ENCODE measurements at regions not wholly inside any gene's neighbourhood (a gene's known extent, or its start where the extent isn't known, plus 50 kb on each side); places are given as distances from the start of the nearest gene placed in this dataset.

GRCh38 chr6:12383448-12383847 is 93.3 kb downstream of the EDN1 start:
- FAIRE-seq: no peak

- FAIRE-seq: no peak
Observed at GRCh38 chr6:12384357-12384912, 94.3 kb downstream of the EDN1 start.

- FAIRE-seq: no peak
Observed at GRCh38 chr6:12385316-12385715, 95.2 kb downstream of the EDN1 start.

- FAIRE-seq: no peak
Observed at GRCh38 chr6:12386816-12387215, 96.7 kb downstream of the EDN1 start.

- no peak for FAIRE-seq
Observed at GRCh38 chr6:12391472-12391871, 101.3 kb downstream of the EDN1 start.

GRCh38 chr6:12392490-12392889 is 102.3 kb downstream of the EDN1 start:
- no peak for FAIRE-seq

- FAIRE-seq: no peak
Observed at GRCh38 chr6:12393100-12393499, 102.9 kb downstream of the EDN1 start.

- FAIRE-seq: no peak
Observed at GRCh38 chr6:12394170-12394569, 104.0 kb downstream of the EDN1 start.

GRCh38 chr6:12395898-12396297 is 105.7 kb downstream of the EDN1 start:
- FAIRE-seq: no peak

GRCh38 chr6:12401200-12401599 is 111.0 kb downstream of the EDN1 start:
- FAIRE-seq: no peak

GRCh38 chr6:12403201-12403826 is 113.2 kb downstream of the EDN1 start:
- no peak for FAIRE-seq

- FAIRE-seq: no peak
Observed at GRCh38 chr6:12403947-12404647, 113.9 kb downstream of the EDN1 start.

GRCh38 chr6:12404651-12405050 is 114.5 kb downstream of the EDN1 start:
- no peak for FAIRE-seq

- no peak for FAIRE-seq
Observed at GRCh38 chr6:12408752-12409151, 118.6 kb downstream of the EDN1 start.

- no peak for FAIRE-seq
Observed at GRCh38 chr6:12410946-12411345, 120.8 kb downstream of the EDN1 start.

GRCh38 chr6:12414096-12414675 is 124.0 kb downstream of the EDN1 start:
- FAIRE-seq: no peak

GRCh38 chr6:12415980-12416598 is 125.9 kb downstream of the EDN1 start:
- FAIRE-seq: no peak

- no peak for FAIRE-seq
Observed at GRCh38 chr6:12417191-12417590, 127.0 kb downstream of the EDN1 start.

- FAIRE-seq: no peak
Observed at GRCh38 chr6:12418946-12419345, 128.8 kb downstream of the EDN1 start.

GRCh38 chr6:12419631-12420272 is 129.6 kb downstream of the EDN1 start:
- FAIRE-seq: no peak

GRCh38 chr6:12420626-12421025 is 130.5 kb downstream of the EDN1 start:
- FAIRE-seq: no peak

GRCh38 chr6:12421596-12421995 is 131.4 kb downstream of the EDN1 start:
- no peak for FAIRE-seq

- FAIRE-seq: no peak
Observed at GRCh38 chr6:12422848-12423247, 132.7 kb downstream of the EDN1 start.

All from colon (tissue), 2 donors.